Vagina (tissue), 2 donors: ENCODE measurements at regions not wholly inside any gene's neighbourhood (a gene's known extent, or its start where the extent isn't known, plus 50 kb on each side); places are given as distances from the start of the nearest gene placed in this dataset.

Experiments
- DNase-seq, 2 donors: peaks; one replicate each; pipeline ENCODE4 v3.0.0-alpha.2; 2017; ENCODE audit errors: extremely low spot score in 2 of 2
- H3K27ac ChIP-seq: fragments of 200-600 bp; sonication (generic); one replicate; pipeline ENCODE4 v1.5.1; 2019
- H3K27me3 ChIP-seq: fragments of 200-600 bp; sonication (generic); one replicate; pipeline ENCODE4 v1.5.1; 2019
- H3K36me3 ChIP-seq, 2 donors: fragments of 200-600 bp; sonication (generic); one replicate each; pipeline ENCODE4 v1.5.1; 2017 to 2019
- H3K4me1 ChIP-seq: fragments of 200-600 bp; sonication (generic); one replicate; pipeline ENCODE4 v1.5.1; 2019
- H3K4me3 ChIP-seq, 2 donors: fragments of 200-600 bp; sonication (generic); 1 replicate in 1 of 2; 2 replicates in 1 of 2; pipeline ENCODE4 v1.5.1; 2016 to 2019
- H3K9me3 ChIP-seq: fragments of 200-600 bp; sonication (generic); one replicate; pipeline ENCODE4 v1.5.1; 2019
- POLR2A ChIP-seq, 2 donors: fragments of 450-650 bp; IDR thresholded peaks; one replicate each; pipeline ENCODE4 v1.6.1; 2017; ENCODE audit warnings: antibody characterized with exemption in 2 of 2, mild to moderate bottlenecking in 2 of 2, moderate library complexity in 2 of 2
- POLR2AphosphoS5 ChIP-seq, 2 donors: sonication (generic); formaldehyde crosslinking; IDR thresholded peaks; one replicate each; pipeline ENCODE4 v1.9.0; 2017; ENCODE audit warnings: antibody characterized with exemption in 2 of 2, mild to moderate bottlenecking in 2 of 2, low read depth in 1 of 2; ENCODE audit not compliant: insufficient read depth in 1 of 2
- intact Hi-C: fragments of 100-400 bp; cut with DNase I; formaldehyde crosslinking; loops from one replicate; pipeline ENCODE4 v1.15.1; 2023
- TF ChIP-seq, protein P1 (sequence below), 3 experiments: fragments of 450-650 bp in 2 of 3; fragments of 200-600 bp in 1 of 3; sonication (generic) in 1 of 3; IDR thresholded peaks; one replicate each; pipeline ENCODE4 v1.5.1; 2017 to 2019; ENCODE audit warnings: antibody characterized with exemption in 3 of 3, mild to moderate bottlenecking in 2 of 3, moderate library complexity in 2 of 3

GRCh38 chr18:45329316-45329715 lies 286.0 kb upstream of the SLC14A2 start:
- peaks cover 11% of the 10 kb centered on the region for H3K4me1 ChIP-seq
- intact Hi-C loops: loop anchor here (10.0 kb wide), 1 partner anchor 195 kb away; no protein-coding TSS in a partner anchor
- no peaks in the 10 kb centered on the region for H3K27me3 ChIP-seq
- peak overlapping the region; percentile 44 for H3K27ac ChIP-seq
- DNase-seq: no peak
- H3K4me3 ChIP-seq: no peak overlapping the region
- H3K36me3 ChIP-seq: no peaks in the 10 kb centered on the region
- TF ChIP-seq, protein P1, sequence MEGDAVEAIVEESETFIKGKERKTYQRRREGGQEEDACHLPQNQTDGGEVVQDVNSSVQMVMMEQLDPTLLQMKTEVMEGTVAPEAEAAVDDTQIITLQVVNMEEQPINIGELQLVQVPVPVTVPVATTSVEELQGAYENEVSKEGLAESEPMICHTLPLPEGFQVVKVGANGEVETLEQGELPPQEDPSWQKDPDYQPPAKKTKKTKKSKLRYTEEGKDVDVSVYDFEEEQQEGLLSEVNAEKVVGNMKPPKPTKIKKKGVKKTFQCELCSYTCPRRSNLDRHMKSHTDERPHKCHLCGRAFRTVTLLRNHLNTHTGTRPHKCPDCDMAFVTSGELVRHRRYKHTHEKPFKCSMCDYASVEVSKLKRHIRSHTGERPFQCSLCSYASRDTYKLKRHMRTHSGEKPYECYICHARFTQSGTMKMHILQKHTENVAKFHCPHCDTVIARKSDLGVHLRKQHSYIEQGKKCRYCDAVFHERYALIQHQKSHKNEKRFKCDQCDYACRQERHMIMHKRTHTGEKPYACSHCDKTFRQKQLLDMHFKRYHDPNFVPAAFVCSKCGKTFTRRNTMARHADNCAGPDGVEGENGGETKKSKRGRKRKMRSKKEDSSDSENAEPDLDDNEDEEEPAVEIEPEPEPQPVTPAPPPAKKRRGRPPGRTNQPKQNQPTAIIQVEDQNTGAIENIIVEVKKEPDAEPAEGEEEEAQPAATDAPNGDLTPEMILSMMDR (IDR thresholded peaks at IDR 0.05): no peak
- TF ChIP-seq POLR2A (IDR thresholded peaks at IDR 0.05): no peak
- TF ChIP-seq POLR2AphosphoS5 (IDR thresholded peaks at IDR 0.05; ENCODE audit: insufficient read depth in 1 of 2, low read depth in 1 of 2): no peak
- H3K9me3 ChIP-seq: no peaks in the 10 kb centered on the region

DNA sequence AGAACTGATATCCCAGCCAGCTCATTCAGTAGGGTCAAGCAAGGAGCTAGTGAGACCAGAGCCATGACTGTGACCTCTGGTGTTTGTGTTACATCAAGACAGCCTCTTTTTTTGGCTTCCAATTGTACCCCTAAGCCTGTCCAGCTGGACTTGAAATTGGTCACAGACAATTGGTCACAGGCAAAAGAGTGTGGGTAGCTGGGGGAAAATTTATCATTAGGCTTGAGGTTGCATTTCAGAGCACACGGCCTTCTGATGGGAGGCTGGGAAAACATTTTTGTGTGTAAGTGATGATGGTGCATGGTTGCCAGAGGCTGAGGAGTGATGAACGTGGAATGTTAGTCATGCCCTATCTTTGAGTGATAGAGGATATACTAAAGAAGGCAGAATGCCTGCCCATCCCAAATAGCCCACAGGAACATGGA lies 285.1 kb upstream of the SLC14A2 start:
- intact Hi-C loops: no loop called here
- no peak for DNase-seq
- H3K4me3 ChIP-seq: no peak overlapping the region
- H3K27ac ChIP-seq: peak overlapping the region; percentile 44
- H3K9me3 ChIP-seq: no peaks in the 10 kb centered on the region
- H3K27me3 ChIP-seq: no peaks in the 10 kb centered on the region
- no peaks in the 10 kb centered on the region for H3K36me3 ChIP-seq
- TF ChIP-seq POLR2A (IDR thresholded peaks at IDR 0.05): no peak
- TF ChIP-seq, protein P1 (IDR thresholded peaks at IDR 0.05): no peak
- no peak for TF ChIP-seq POLR2AphosphoS5 (IDR thresholded peaks at IDR 0.05; ENCODE audit: insufficient read depth in 1 of 2, low read depth in 1 of 2)
- H3K4me1 ChIP-seq: peaks cover 11% of the 10 kb centered on the region

DNA sequence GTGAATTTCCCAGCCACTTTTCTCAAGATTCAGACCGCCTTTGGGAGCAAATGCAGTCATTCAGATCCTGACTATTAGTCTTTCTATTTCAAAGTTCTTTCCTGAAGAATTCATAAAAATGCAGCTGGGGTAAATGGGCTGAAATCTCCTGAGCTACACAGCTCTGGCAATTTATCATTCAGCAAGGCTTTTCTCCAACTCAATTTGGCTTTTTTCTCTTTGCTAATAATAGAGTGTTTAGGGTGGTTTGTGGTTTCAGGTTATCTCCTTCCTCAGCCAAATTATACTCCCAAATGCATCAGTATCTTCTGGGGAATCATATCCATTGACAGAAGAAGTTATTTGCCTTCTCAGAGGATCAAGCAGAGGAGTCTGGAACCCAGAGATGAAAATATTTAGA lies 282.4 kb upstream of the SLC14A2 start:
- TF ChIP-seq POLR2A (IDR thresholded peaks at IDR 0.05): no peak
- TF ChIP-seq POLR2AphosphoS5 (IDR thresholded peaks at IDR 0.05; ENCODE audit: insufficient read depth in 1 of 2, low read depth in 1 of 2): no peak
- TF ChIP-seq, protein P1 (IDR thresholded peaks at IDR 0.05): no peak
- no peak overlapping the region for H3K4me3 ChIP-seq
- no peak for DNase-seq
- no peaks in the 10 kb centered on the region for H3K36me3 ChIP-seq
- H3K27ac ChIP-seq: no peak overlapping the region
- no peaks in the 10 kb centered on the region for H3K27me3 ChIP-seq
- no peaks in the 10 kb centered on the region for H3K9me3 ChIP-seq
- peaks cover 11% of the 10 kb centered on the region for H3K4me1 ChIP-seq
- intact Hi-C loops: no loop called here

- Histone ChIP-seq H3K9me3 (no peaks in the 10 kb centered on the region), H3K4me1 (peaks cover 7% of the 10 kb centered on the region), H3K27me3 (no peaks in the 10 kb centered on the region), H3K27ac (no peak overlapping the region), H3K4me3 (no peak overlapping the region), H3K36me3 (no peaks in the 10 kb centered on the region)
- intact Hi-C loops: no loop called here
- TF ChIP-seq POLR2A (IDR thresholded peaks at IDR 0.05): no peak
- TF ChIP-seq, protein P1 (IDR thresholded peaks at IDR 0.05): no peak
- TF ChIP-seq POLR2AphosphoS5 (IDR thresholded peaks at IDR 0.05; ENCODE audit: insufficient read depth in 1 of 2, low read depth in 1 of 2): no peak
- DNase-seq: no peak
Measured at GRCh38 chr18:45334191-45334590, 281.1 kb upstream of the SLC14A2 start.

GRCh38 chr18:45335282-45336043 lies 279.8 kb upstream of the SLC14A2 start:
- intact Hi-C loops: no loop called here
- Histone ChIP-seq H3K4me1 (no peaks in the 10 kb centered on the region), H3K27ac (no peak overlapping the region), H3K27me3 (no peaks in the 10 kb centered on the region), H3K36me3 (no peaks in the 10 kb centered on the region), H3K9me3 (no peaks in the 10 kb centered on the region), H3K4me3 (no peak overlapping the region)
- TF ChIP-seq, protein P1 (IDR thresholded peaks at IDR 0.05): no peak
- TF ChIP-seq POLR2AphosphoS5 (IDR thresholded peaks at IDR 0.05; ENCODE audit: insufficient read depth in 1 of 2, low read depth in 1 of 2) (peak in 1 of 2 donors; percentile 66), POLR2A (IDR thresholded peaks at IDR 0.05) (no peak)
- DNase-seq: no peak
